Gastroesophageal sphincter (tissue), 4 donors: ENCODE measurements at regions not wholly inside any gene's neighbourhood (a gene's known extent, or its start where the extent isn't known, plus 50 kb on each side); places are given as distances from the start of the nearest gene placed in this dataset.

Source experiments
- ATAC-seq: fragments of 150-250 bp; one replicate; pipeline ENCODE4 v1.9.1; 2016; ENCODE audit warnings: mild to moderate bottlenecking, moderate library complexity
- H3K27ac ChIP-seq, 4 donors: fragments of 200-600 bp; sonication (generic) in 3 of 4; 1 replicate in 3 of 4; 2 replicates in 1 of 4; pipeline ENCODE4 v1.5.1; 2016 to 2019
- H3K27me3 ChIP-seq: fragments of 200-600 bp; sonication (generic); one replicate; pipeline ENCODE4 v1.5.1; 2019
- H3K36me3 ChIP-seq, 2 donors: fragments of 200-600 bp; sonication (generic); one replicate each; pipeline ENCODE4 v1.5.1; 2019; ENCODE audit warnings: control low read depth in 1 of 2
- H3K4me1 ChIP-seq, 3 donors: fragments of 200-600 bp; sonication (generic); 1 replicate in 2 of 3; 2 replicates in 1 of 3; pipeline ENCODE4 v1.5.1; 2016 to 2019; ENCODE audit warnings: control low read depth in 2 of 3
- H3K4me3 ChIP-seq, 2 donors: fragments of 200-600 bp; sonication (generic); one replicate each; pipeline ENCODE4 v1.5.1; 2019; ENCODE audit warnings: mild to moderate bottlenecking in 1 of 2, moderate library complexity in 1 of 2
- H3K9me3 ChIP-seq, 3 donors: fragments of 200-600 bp; sonication (generic); one replicate each; pipeline ENCODE4 v1.5.1; 2017 to 2019; ENCODE audit warnings: control low read depth in 2 of 3
- EP300 ChIP-seq: sonication (generic); formaldehyde crosslinking; IDR thresholded peaks from one replicate; pipeline ENCODE4 v1.6.1; 2017; ENCODE audit warnings: antibody characterized with exemption, mild to moderate bottlenecking
- POLR2A ChIP-seq, 2 donors: fragments of 450-650 bp; IDR thresholded peaks; one replicate each; pipeline ENCODE4 v1.6.1; 2017; ENCODE audit warnings: antibody characterized with exemption in 2 of 2, mild to moderate bottlenecking in 2 of 2, moderate library complexity in 1 of 2
- POLR2AphosphoS5 ChIP-seq: sonication (generic); formaldehyde crosslinking; IDR thresholded peaks from one replicate; pipeline ENCODE4 v1.6.1; 2017; ENCODE audit warnings: antibody characterized with exemption
- whole genome bisulfite sequencing, 2 donors: methylation state at CpG; one replicate each; pipeline ENCODE4 v1.1.5; 2018; ENCODE audit warnings: low coverage in 1 of 2; 5-methylcytosine and 5-hydroxymethylcytosine counted together
- TF ChIP-seq, protein P1 (sequence below), 4 experiments: fragments of 200-600 bp in 2 of 4; fragments of 450-650 bp in 2 of 4; sonication (generic) in 1 of 4; IDR thresholded peaks; one replicate each; pipeline ENCODE4 v1.5.1; 2017 to 2019; ENCODE audit warnings: antibody characterized with exemption in 4 of 4, mild to moderate bottlenecking in 2 of 4, moderate library complexity in 2 of 4

DNA sequence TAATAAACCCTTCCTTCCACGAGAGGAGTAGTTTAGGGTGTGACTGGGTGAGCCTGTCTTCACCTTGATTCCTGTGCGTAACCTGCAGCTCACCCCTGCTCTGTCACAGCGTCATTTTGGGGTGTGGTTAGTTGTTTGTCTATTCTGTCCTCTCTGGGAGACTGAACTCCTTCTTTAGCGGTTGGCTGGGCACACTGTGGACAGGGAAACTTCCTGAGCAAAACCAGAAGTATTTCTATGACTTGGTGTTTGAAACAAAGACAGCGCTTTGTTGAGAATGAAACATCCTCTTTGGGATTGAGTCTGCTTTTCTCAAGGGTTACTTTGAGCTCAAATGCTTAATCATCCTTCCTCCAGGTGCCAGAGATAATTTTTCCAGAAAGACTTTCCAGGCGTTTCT, 270.7 kb downstream of the HRH4 start:
- no peak overlapping the region for H3K27ac ChIP-seq
- H3K27me3 ChIP-seq = peaks cover 20% of the 10 kb centered on the region
- TF ChIP-seq POLR2A (IDR thresholded peaks at IDR 0.05) (no peak), POLR2AphosphoS5 (no peak), EP300 (no peak)
- TF ChIP-seq, protein P1, sequence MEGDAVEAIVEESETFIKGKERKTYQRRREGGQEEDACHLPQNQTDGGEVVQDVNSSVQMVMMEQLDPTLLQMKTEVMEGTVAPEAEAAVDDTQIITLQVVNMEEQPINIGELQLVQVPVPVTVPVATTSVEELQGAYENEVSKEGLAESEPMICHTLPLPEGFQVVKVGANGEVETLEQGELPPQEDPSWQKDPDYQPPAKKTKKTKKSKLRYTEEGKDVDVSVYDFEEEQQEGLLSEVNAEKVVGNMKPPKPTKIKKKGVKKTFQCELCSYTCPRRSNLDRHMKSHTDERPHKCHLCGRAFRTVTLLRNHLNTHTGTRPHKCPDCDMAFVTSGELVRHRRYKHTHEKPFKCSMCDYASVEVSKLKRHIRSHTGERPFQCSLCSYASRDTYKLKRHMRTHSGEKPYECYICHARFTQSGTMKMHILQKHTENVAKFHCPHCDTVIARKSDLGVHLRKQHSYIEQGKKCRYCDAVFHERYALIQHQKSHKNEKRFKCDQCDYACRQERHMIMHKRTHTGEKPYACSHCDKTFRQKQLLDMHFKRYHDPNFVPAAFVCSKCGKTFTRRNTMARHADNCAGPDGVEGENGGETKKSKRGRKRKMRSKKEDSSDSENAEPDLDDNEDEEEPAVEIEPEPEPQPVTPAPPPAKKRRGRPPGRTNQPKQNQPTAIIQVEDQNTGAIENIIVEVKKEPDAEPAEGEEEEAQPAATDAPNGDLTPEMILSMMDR (IDR thresholded peaks at IDR 0.05) = no peak
- H3K4me3 ChIP-seq = no peak overlapping the region
- H3K4me1 ChIP-seq = peaks cover 0 to 6% (median 0%) of the 10 kb centered on the region in 3 donors
- no peaks in the 10 kb centered on the region for H3K36me3 ChIP-seq
- no peaks in the 10 kb centered on the region for H3K9me3 ChIP-seq
- WGBS, 2 donors = 30 to 60% methylated on average over 4 to 6 of the region's 6 CpGs
- no peak for ATAC-seq

DNA sequence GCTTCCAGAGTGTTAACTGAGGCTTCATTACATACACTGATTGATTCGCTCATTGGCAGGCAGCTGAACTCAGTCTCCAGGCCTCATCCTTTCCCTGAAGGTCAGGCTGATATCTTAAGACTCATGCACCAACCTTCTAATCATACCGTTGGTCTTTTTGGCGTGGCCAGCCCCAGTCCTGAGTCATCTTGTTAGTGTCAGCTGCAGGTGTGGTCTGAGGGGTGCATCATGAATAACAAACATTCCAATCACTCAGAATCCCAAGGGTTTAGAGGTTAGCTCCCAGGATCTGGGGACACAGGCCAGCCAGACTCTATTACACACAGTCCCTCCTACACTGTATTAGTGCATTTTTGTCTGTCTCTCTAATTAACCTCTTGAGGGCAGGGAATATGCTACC, 271.5 kb downstream of the HRH4 start:
- ATAC-seq = no peak
- no peak overlapping the region for H3K27ac ChIP-seq
- H3K9me3 ChIP-seq = no peaks in the 10 kb centered on the region
- no peak overlapping the region for H3K4me3 ChIP-seq
- 45 to 60% methylated on average over 1 to 2 of the region's 3 CpGs for WGBS, 2 donors
- peaks cover 0 to 4% (median 0%) of the 10 kb centered on the region in 3 donors for H3K4me1 ChIP-seq
- H3K27me3 ChIP-seq = peaks cover 20% of the 10 kb centered on the region
- TF ChIP-seq, protein P1 (IDR thresholded peaks at IDR 0.05) = no peak
- TF ChIP-seq EP300 (no peak), POLR2A (IDR thresholded peaks at IDR 0.05) (no peak)
- H3K36me3 ChIP-seq = no peaks in the 10 kb centered on the region

DNA sequence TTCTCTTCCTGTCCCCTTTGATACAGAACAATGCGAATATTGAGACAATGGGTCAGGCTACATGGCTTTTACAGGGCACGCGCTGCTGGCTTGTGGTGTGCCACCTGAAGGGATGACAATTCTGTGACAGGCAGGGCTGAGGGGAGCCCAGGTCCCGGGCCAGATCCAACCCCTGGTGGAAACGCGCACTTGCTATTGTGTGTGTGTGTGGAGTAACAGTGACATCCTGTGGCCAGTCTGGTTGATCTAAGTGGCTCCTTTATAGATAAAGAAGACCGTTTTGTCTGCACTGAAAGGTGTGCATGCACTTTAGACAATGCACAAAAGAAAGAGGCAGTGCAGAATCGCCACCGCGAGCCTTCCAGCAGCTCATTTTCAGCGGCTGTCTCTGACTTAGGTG, 273.6 kb downstream of the HRH4 start:
- no peaks in the 10 kb centered on the region for H3K4me1 ChIP-seq
- no peak overlapping the region for H3K4me3 ChIP-seq
- 80 to 82% methylated on average over 3 to 4 of the region's 11 CpGs for WGBS, 2 donors
- TF ChIP-seq POLR2AphosphoS5 = no peak
- TF ChIP-seq, protein P1 (IDR thresholded peaks at IDR 0.05) = peak in 1 of 4 experiments; percentile 9
- H3K27ac ChIP-seq = no peak overlapping the region
- H3K36me3 ChIP-seq = no peaks in the 10 kb centered on the region
- H3K9me3 ChIP-seq = no peaks in the 10 kb centered on the region
- peaks cover 20% of the 10 kb centered on the region for H3K27me3 ChIP-seq
- no peak for ATAC-seq

DNA sequence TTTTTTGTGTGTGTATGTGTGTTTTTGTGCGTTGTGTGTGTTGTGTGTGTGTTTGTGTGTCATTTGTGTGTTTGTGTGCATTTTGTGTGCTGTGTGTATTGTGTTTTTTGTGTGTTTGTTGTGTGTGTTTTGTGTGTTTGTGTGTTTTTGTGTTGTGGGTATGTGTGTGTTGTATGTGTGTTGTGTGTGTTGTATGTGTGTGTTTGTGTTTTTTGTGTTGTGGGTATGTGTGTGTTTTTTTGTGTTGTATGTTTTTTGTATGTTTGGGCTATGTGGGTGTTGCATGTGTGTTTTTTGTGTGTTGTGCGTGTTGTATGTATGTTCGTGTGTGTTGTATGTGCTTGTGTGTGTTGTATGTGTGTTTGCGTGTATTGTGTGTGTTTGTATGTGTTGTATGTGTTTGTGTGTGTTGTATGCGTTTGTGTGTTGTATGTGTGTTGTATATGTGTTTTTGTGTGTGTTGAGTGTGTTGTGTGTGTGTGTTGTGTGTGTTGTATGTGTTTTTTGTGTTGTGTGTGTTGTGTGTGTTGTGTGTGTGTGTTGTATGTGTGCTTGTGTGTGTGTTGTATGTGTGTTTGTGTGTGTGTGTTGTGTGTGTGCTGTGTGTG, 275.3 kb downstream of the HRH4 start:
- TF ChIP-seq EP300 (no peak), POLR2A (IDR thresholded peaks at IDR 0.05) (no peak), POLR2AphosphoS5 (no peak)
- TF ChIP-seq, protein P1 (IDR thresholded peaks at IDR 0.05) = no peak
- Histone ChIP-seq H3K36me3 (no peaks in the 10 kb centered on the region), H3K4me3 (no peak overlapping the region), H3K9me3 (no peaks in the 10 kb centered on the region), H3K4me1 (no peaks in the 10 kb centered on the region), H3K27me3 (peaks cover 20% of the 10 kb centered on the region), H3K27ac (no peak overlapping the region)
- no peak for ATAC-seq
- 91 to 92% methylated on average over 2 to 5 of the region's 5 CpGs for WGBS, 2 donors

DNA sequence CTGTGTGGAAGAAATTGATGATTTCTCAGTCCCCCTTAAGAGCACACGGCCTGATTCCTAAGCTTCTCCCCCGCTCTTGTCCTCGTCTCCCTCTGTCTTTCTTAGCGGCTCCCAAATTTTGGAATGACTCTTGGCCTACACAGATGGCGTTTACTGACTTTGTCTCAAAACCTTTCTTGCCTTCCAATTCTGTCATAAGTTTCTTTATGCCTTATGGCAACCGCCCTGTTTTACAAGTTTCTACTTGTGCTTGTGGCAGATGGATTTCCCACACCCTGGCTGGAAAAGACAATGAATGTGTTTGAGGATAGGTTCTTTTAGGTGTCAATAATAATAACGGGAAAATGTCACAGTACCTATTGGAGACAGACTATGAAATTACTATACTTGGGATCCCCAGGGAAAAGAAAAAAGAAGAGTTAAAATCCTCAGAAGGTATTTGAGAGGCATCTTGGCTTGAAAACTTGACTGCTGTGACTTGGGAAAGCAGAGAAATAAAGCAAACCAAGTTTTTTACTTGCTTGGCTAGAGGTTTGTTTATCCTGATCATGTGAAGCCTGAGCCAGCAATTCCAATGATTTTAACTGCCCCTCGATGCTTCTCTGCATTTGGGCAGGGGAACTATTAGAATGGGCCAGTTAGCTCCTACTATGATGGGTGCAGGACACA, 276.4 kb downstream of the HRH4 start:
- no peaks in the 10 kb centered on the region for H3K9me3 ChIP-seq
- no peak for ATAC-seq

More for the DNA sequence above, 276.4 kb downstream of the HRH4 start:
- Histone ChIP-seq H3K27me3 (peaks cover 17% of the 10 kb centered on the region), H3K4me3 (no peak overlapping the region), H3K4me1 (no peaks in the 10 kb centered on the region), H3K36me3 (no peaks in the 10 kb centered on the region), H3K27ac (no peak overlapping the region)
- TF ChIP-seq, protein P1 (IDR thresholded peaks at IDR 0.05) = no peak
- TF ChIP-seq EP300 (no peak), POLR2A (IDR thresholded peaks at IDR 0.05) (no peak), POLR2AphosphoS5 (no peak)
- 57 to 65% methylated on average over 1 to 7 of the region's 8 CpGs for WGBS, 2 donors
